SK-N-SH (cell line): ENCODE measurements at regions not wholly inside any gene's neighbourhood (a gene's known extent, or its start where the extent isn't known, plus 50 kb on each side); places are given as distances from the start of the nearest gene placed in this dataset.

Experiments
- CTCF ChIA-PET: fragments of 300-600, 350-600 bp; formaldehyde crosslinking; extraction: SDS; loops from one replicate; lab custom pipeline; 2021; lab: Yijun Ruan, JAX
- POLR2A ChIA-PET: fragments of 350-600 bp; sonication (Branson Sonifier 250); formaldehyde crosslinking; extraction: SDS; loops from one replicate; lab custom pipeline; 2020; ENCODE audit warnings: antibody characterized with exemption, inconsistent platforms; lab: Yijun Ruan, JAX
- DNase-seq: peaks from one replicate; pipeline ENCODE4 v3.0.0; 2012
- H2AFZ ChIP-seq: fragments of 200-600 bp; sonication (generic); 2 replicates; pipeline ENCODE4 v1.8.1; 2016; ENCODE audit warnings: antibody characterized with exemption, mild to moderate bottlenecking, low read depth
- H3F3A ChIP-seq: fragments of 200-600 bp; sonication (generic); replicated peaks from 2 replicates; pipeline ENCODE3; 2016; ENCODE audit warnings: antibody characterized with exemption, mild to moderate bottlenecking; ENCODE audit not compliant: insufficient read depth
- H3K27ac ChIP-seq, 2 experiments: fragments of 200-500 bp in 1 of 2; fragments of 200-600 bp in 1 of 2; sonication (Bioruptor generic) in 1 of 2; sonication (generic), shearing (Covaris generic) in 1 of 2; 2 replicates each; pipeline versions ENCODE4 v1.5.1 to v1.6.1; 2014 to 2016; ENCODE audit warnings: low read depth in 2 of 2, inconsistent platforms in 1 of 2, low read length in 1 of 2, mild to moderate bottlenecking in 1 of 2, mixed read lengths in 1 of 2
- H3K27me3 ChIP-seq: fragments of 200-600 bp; sonication (generic), shearing (Covaris generic); 2 replicates; pipeline ENCODE4 v1.6.1; 2016; ENCODE audit warnings: mixed run types; ENCODE audit not compliant: insufficient read depth
- H3K36me3 ChIP-seq, 2 experiments: fragments of 200-500 bp in 1 of 2; fragments of 200-600 bp in 1 of 2; sonication (Bioruptor generic) in 1 of 2; sonication (generic) in 1 of 2; replicated peaks in 1 of 2; 2 replicates each; pipeline versions ENCODE3 to v1.5.1; 2014 to 2016; ENCODE audit warnings: low read length in 1 of 2, mild to moderate bottlenecking in 1 of 2; ENCODE audit not compliant: insufficient read depth in 2 of 2, control insufficient read depth in 1 of 2
- H3K4me1 ChIP-seq, 2 experiments: fragments of 200-500 bp in 1 of 2; fragments of 200-600 bp in 1 of 2; sonication (Bioruptor generic) in 1 of 2; sonication (generic), shearing (Covaris generic) in 1 of 2; 2 replicates each; pipeline versions ENCODE4 v1.5.1 to v1.6.1; 2014 to 2016; ENCODE audit warnings: low read depth in 1 of 2, low read length in 1 of 2, mixed run types in 1 of 2; ENCODE audit not compliant: insufficient read depth in 2 of 2, control insufficient read depth in 1 of 2
- H3K4me2 ChIP-seq: fragments of 200-600 bp; sonication (generic), shearing (Covaris generic); 2 replicates; pipeline ENCODE4 v1.6.1; 2017; ENCODE audit warnings: mixed run types
- H3K4me3 ChIP-seq, 2 experiments: fragments of 200-500 bp in 1 of 2; fragments of 200-600 bp in 1 of 2; sonication (Bioruptor generic) in 1 of 2; sonication (generic), shearing (Covaris generic) in 1 of 2; 2 replicates each; pipeline versions ENCODE4 v1.5.1 to v1.8.1; 2014 to 2016; ENCODE audit warnings: low read depth in 2 of 2, inconsistent platforms in 1 of 2, low read length in 1 of 2, mild to moderate bottlenecking in 1 of 2, mixed read lengths in 1 of 2, moderate library complexity in 1 of 2
- H3K79me2 ChIP-seq: fragments of 200-600 bp; sonication (generic); 2 replicates; pipeline ENCODE4 v1.8.1; 2017; ENCODE audit warnings: mild to moderate bottlenecking; ENCODE audit not compliant: insufficient read depth
- H3K9ac ChIP-seq: fragments of 200-600 bp; sonication (generic); 2 replicates; pipeline ENCODE4 v1.6.1; 2017; ENCODE audit warnings: mixed run types
- H3K9me2 ChIP-seq: fragments of 200-600 bp; sonication (generic); 2 replicates; pipeline ENCODE4 v1.6.1; 2017; ENCODE audit warnings: mixed run types
- H3K9me3 ChIP-seq: fragments of 200-600 bp; sonication (generic); 2 replicates; pipeline ENCODE4 v1.6.1; 2017; ENCODE audit warnings: mixed run types, mild to moderate bottlenecking, moderate library complexity
- H4K20me1 ChIP-seq: fragments of 200-600 bp; sonication (generic); 2 replicates; pipeline ENCODE4 v1.6.1; 2017; ENCODE audit warnings: mild to moderate bottlenecking, mixed run types; ENCODE audit not compliant: insufficient read depth
- EZH2phosphoT487 ChIP-seq: fragments of 200-600 bp; sonication (generic); IDR thresholded peaks from 2 replicates; pipeline ENCODE4 v1.6.1; 2017; ENCODE audit warnings: low read depth, mixed run types, mild to moderate bottlenecking, antibody characterized with exemption, moderate library complexity, borderline replicate concordance
- FOXM1 ChIP-seq: IDR thresholded peaks from 2 replicates; pipeline ENCODE4 v1.4.0; 2012; ENCODE audit warnings: low read depth, mild to moderate bottlenecking
- IRF3 ChIP-seq: fragments of 150-350 bp; IDR thresholded peaks from 2 replicates; pipeline ENCODE4 v1.6.1; 2016; ENCODE audit warnings: mild to moderate bottlenecking, low read depth, low read length
- JUND ChIP-seq: IDR thresholded peaks from 2 replicates; pipeline ENCODE4 v1.4.0; 2012
- MEF2A ChIP-seq: IDR thresholded peaks from 2 replicates; pipeline ENCODE4 v1.4.0; 2012; ENCODE audit warnings: low read depth, borderline replicate concordance
- NFIC ChIP-seq: IDR thresholded peaks from 2 replicates; pipeline ENCODE4 v1.4.0; 2012; ENCODE audit warnings: borderline replicate concordance
- RFX5 ChIP-seq: IDR thresholded peaks from 2 replicates; pipeline ENCODE4 v1.6.1; 2012; ENCODE audit warnings: mild to moderate bottlenecking, improper control_type of control experiment, low read length
- SIN3A ChIP-seq: IDR thresholded peaks from 2 replicates; pipeline ENCODE4 v1.6.1; 2012; ENCODE audit warnings: low read depth, mild to moderate bottlenecking, low read length, moderate library complexity, borderline replicate concordance
- SMC3 ChIP-seq: IDR thresholded peaks from 2 replicates; pipeline ENCODE4 v1.6.1; 2012; ENCODE audit warnings: low read depth, low read length, improper control_type of control experiment
- WGBS: methylation state at CpG from one replicate; pipeline ENCODE4 v1.1.6; 2017; ENCODE audit warnings: low lambda C conversion rate; 5-methylcytosine and 5-hydroxymethylcytosine counted together
- TF ChIP-seq, protein P1 (sequence below): fragments of 200-600 bp; sonication (generic); IDR thresholded peaks from 2 replicates; pipeline ENCODE4 v1.6.1; 2017; ENCODE audit warnings: antibody characterized with exemption, mild to moderate bottlenecking, moderate library complexity

DNA sequence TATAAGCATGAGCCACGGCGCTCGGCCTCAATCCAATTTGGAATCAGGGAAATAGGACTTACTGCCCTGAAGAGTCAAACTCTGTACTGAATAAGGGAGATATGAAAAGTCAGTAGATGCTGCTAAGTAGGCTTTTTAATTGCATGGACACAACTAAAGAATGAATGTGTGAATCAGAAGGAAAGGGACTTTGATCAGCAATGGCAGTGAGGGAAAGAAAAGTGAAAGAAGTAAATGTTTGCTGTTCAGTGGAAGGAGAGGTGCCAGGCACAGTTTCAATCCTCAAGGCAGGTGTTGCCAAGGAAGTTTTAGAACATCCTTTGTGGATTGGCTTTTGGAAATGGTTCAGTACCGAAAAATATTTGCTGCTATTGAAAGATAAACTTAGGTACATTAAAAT lies 62.2 kb upstream of the GCM1 start (continued):
- no peak for TF ChIP-seq SIN3A
- TF ChIP-seq JUND, result no peak
- TF ChIP-seq, protein P1, sequence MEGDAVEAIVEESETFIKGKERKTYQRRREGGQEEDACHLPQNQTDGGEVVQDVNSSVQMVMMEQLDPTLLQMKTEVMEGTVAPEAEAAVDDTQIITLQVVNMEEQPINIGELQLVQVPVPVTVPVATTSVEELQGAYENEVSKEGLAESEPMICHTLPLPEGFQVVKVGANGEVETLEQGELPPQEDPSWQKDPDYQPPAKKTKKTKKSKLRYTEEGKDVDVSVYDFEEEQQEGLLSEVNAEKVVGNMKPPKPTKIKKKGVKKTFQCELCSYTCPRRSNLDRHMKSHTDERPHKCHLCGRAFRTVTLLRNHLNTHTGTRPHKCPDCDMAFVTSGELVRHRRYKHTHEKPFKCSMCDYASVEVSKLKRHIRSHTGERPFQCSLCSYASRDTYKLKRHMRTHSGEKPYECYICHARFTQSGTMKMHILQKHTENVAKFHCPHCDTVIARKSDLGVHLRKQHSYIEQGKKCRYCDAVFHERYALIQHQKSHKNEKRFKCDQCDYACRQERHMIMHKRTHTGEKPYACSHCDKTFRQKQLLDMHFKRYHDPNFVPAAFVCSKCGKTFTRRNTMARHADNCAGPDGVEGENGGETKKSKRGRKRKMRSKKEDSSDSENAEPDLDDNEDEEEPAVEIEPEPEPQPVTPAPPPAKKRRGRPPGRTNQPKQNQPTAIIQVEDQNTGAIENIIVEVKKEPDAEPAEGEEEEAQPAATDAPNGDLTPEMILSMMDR, result no peak
- TF ChIP-seq IRF3, result no peak
- no peak for TF ChIP-seq MEF2A
- no peak for TF ChIP-seq EZH2phosphoT487
- TF ChIP-seq FOXM1, result no peak

GRCh38 chr6:53209681-53210080 lies 61.0 kb upstream of the GCM1 start:
- H2AFZ ChIP-seq, result no peak overlapping the region
- ChIA-PET CTCF (no interaction called here), POLR2A (no interaction called here)
- no peak for DNase-seq
- no peaks in the 10 kb centered on the region for H4K20me1 ChIP-seq
- no peak for TF ChIP-seq RFX5
- H3K4me1 ChIP-seq, result no peaks in the 10 kb centered on the region
- H3K4me2 ChIP-seq, result no peak overlapping the region
- no peaks in the 10 kb centered on the region for H3K36me3 ChIP-seq
- H3F3A ChIP-seq, result no peaks in the 10 kb centered on the region
- H3K9me3 ChIP-seq, result no peaks in the 10 kb centered on the region
- no peaks in the 10 kb centered on the region for H3K79me2 ChIP-seq
- no peak overlapping the region for H3K9ac ChIP-seq
- H3K4me3 ChIP-seq, result no peak overlapping the region
- no peaks in the 10 kb centered on the region for H3K27me3 ChIP-seq
- no peak overlapping the region for H3K27ac ChIP-seq
- no peaks in the 10 kb centered on the region for H3K9me2 ChIP-seq

GRCh38 chr6:53205778-53206177 lies 57.1 kb upstream of the GCM1 start:
- ChIA-PET CTCF (interaction anchor here (0.6 to 1.2 kb wide), 3 partner anchors 33 to 522 kb away, joined by 3 read pairs; no protein-coding TSS in a partner anchor), POLR2A (no interaction called here)

More at GRCh38 chr6:53205778-53206177, 57.1 kb upstream of the GCM1 start:
- Histone ChIP-seq H3K4me1 (no peaks in the 10 kb centered on the region), H3K9me3 (no peaks in the 10 kb centered on the region), H3K4me2 (no peak overlapping the region), H2AFZ (no peak overlapping the region), H3K27me3 (no peaks in the 10 kb centered on the region), H3K27ac (no peak overlapping the region), H4K20me1 (no peaks in the 10 kb centered on the region), H3K79me2 (no peaks in the 10 kb centered on the region), H3F3A (no peaks in the 10 kb centered on the region), H3K9me2 (no peaks in the 10 kb centered on the region), H3K36me3 (no peaks in the 10 kb centered on the region), H3K4me3 (no peak overlapping the region), H3K9ac (no peak overlapping the region)
- WGBS, result 14% methylated on average over 2 of the region's 2 CpGs
- no peak for DNase-seq
- TF ChIP-seq SMC3 (no peak), NFIC (no peak)
